Stimulated activated naive CD4-positive, alpha-beta T cell (primary cell): ENCODE measurements at regions not wholly inside any gene's neighbourhood (a gene's known extent, or its start where the extent isn't known, plus 50 kb on each side); places are given as distances from the start of the nearest gene placed in this dataset.

Experiments used
- DNase-seq, 6 experiments: peaks; one replicate each; lab custom pipeline; 2025; lab: John Stamatoyannopoulos, UW

DNA sequence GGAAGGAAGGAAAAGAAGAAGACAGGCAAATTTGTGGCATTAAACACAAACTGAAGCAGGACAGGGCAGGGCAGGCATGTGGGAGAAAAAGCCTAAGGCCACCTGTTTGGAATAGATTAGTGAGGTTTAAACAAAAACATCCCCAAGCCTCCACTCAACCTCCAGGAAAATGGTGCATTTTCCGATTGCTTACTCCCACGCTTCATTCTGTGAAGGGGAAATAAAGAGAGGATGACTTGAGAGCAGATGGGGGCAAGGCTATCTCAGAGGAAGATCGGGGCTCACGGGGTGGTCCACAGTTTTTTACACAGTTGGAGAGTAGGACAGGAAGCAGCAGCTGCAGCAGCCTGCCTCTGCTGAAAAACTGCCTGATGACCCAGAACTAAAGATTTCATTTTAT, 250.9 kb downstream of the DUSP6 start:
- no peak for DNase-seq

DNA sequence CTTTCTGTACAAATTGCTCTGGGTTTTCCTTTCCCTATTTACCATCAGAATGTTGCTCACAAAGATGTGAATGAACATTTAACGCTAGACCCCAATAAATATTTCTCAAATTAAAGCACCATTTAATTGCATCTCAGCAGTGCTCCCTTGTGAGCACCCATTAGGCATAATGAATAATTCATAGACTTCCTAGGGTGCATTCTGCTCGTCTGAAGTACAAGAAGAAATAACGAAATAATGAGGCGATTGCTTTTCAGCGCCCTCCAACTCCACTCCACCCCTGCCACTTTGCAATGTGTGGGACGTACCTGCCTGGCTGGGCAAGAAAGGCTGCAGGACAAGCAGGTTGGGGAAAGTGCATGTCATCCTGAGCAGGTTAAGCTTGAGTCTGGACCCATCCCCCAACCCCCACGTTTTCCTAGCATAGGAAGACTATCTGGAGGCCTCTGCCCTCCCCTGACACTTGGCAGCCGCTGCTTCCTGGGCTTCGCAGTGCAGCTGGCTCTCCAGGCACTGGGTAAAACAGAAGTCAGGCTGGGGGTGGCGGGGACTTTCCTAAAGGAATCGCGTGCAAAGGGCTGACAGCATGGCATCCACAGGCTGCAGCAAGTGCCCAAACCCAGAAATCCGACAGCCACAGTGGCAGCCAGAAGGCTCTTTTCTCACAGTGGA, 253.7 kb downstream of the DUSP6 start:
- DNase-seq: no peak

DNA sequence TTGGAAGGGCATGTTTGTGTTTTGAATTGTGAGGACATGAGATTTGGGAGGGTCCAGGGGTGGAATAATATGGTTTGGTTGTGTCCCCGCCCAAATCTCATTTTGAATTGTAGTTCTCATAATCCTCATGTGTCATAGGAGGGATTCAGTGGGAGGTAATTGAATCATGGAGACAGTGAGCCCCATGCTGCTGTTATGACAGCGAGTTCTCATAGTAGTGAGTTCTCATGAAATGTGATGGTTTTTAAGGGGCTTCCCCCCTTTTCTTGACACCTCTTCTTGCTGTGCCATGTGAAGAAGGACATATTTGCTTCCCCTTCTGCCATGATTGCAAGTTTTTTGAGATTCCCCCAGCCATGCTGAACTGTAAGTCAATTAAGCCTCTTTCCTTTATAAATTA, 260.0 kb downstream of the DUSP6 start:
- DNase-seq: no peak

DNA sequence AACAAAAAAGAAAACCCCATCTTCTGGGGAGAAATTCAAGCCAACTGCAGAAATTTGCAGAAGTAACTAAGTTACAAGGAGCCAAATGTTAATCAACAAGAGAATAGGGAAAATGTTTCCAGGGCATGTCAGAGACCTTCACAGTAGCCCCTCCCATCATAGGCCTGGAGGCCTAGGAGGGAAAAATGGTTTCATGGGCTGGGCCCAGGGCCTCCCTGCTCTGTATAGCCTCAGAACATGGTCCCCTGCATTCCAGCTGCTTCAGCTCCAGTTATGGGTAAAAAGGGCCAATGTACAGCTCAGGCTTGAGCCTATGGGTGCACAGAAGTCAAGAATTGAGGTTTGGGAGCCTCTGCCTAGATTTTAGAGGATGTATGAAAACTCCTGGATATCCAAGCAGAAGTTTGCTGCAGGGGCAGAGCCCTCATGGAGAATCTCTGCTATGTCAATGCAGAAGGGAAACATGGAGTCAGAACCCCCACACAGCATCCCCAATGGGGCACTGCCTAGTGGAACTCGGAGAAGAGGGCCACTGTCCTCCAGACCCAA, 260.9 kb downstream of the DUSP6 start:
- DNase-seq: no peak

GRCh38 chr12:89089264-89089663, 263.0 kb downstream of the DUSP6 start:
- DNase-seq: no peak

DNA sequence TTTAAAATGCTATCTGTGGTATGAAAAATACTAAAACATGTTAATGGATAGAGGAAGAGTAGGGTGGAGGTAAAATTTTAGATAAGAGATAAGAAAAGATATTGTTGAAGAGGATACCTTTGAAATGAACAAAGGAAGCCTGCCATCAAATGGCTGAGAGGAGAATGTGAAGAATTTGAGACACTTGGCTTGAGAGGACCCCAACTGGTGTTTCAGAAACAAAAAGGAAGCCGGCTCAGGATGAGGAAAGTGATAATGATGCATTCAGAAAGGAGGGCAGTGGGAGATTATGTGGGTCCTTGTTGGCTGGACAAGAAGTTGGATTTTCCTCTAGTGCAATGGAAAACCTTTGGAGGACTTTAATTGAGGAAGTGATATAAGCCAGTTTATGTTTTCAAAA, 264.4 kb downstream of the DUSP6 start:
- no peak for DNase-seq

- no peak for DNase-seq
Measured at GRCh38 chr12:89087149-89087825, 265.0 kb downstream of the DUSP6 start.

- DNase-seq: no peak
Measured at GRCh38 chr12:89085421-89085820, 266.9 kb downstream of the DUSP6 start.

GRCh38 chr12:89084751-89085150, 267.6 kb downstream of the DUSP6 start:
- DNase-seq: no peak

DNA sequence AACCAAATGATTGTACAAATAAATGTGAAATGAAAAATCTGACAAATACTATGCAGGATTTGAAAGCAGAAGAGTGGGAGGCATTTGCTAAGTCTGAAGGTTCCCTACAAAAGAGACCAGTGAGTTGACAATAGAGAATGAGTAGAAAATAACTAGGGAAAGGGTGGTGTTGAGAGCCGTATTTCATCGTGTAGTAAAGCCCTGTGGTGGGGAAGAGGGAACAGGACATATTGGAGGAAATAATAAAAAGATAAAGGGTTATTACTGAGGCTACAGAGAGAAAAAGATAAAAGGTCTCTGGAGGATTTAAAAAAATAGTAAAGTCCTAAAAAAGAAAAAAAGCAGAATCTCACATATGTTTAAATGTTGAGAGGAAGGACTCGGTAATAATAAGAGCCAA, 268.8 kb downstream of the DUSP6 start:
- DNase-seq: no peak

DNA sequence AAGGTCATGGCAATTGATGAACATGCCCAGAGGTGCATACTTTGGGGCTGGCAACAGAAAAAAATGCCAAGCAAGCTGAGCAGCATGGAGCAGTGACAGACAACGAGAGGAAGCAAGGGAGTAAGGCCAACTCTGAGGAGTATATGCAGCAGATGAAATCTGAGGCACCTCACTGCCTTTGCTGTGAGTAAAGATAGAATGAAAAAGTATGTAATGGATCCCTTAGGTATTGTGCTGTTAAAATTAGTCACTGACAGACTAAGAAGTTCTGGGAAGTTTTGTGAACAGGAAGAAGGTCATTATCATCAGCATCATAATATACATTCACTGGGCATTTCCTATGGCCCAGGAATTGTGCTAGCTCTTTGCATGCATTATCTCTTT, 269.9 kb downstream of the DUSP6 start:
- no peak for DNase-seq

DNA sequence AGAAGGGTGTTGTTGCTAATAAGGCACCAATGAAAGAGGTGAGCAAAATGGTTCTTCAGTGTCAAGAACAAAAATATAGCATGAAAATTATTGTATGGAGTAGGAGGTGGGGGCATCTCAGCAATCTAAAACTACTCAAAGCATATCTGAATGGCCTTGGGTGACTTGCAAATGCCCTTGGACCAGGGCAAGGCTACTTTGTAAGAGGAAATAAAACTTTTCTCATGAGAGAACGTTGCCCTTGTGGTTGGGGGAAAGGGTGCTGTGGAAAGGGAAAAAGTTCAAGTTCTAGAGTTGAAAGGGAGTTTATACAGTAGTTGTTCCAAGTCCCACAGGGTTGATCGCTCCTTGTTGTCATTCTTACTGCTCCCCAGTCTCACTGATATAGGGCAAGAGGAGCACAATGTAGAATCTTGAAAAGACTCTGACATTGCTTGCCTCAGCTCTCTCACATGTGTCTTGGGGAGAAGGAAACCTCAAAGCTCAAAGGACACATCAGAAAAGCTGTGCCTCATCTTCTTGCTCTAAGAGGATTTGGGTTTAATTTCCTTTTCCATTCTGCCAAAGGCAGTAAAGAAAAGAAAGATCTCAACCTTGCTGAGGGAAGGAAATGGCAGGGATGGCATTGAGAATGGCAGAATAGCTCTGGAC, 270.5 kb downstream of the DUSP6 start:
- no peak for DNase-seq

GRCh38 chr12:89080793-89081465, 271.4 kb downstream of the DUSP6 start:
- DNase-seq: no peak

- no peak for DNase-seq
Measured at GRCh38 chr12:89075880-89076540, 276.3 kb downstream of the DUSP6 start.

DNA sequence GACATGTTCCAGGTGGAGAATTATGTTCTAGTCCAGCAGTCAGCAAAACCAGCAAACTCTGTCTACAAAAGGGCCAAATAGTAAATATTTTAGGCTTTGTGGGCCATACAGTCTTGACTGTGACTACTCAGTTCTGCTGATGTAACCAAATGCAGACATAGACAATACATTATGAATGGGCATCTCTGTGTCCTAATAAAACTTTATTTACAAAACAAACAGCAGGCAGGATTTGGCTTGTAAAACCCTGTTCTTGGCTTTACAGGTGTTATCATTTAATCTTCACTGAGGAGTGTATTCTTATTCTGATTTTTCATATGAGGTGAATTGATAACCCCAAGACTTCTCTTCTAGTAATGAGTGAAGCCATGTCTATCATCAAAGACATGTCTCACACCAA, 278.6 kb downstream of the DUSP6 start:
- DNase-seq: no peak

- DNase-seq: no peak
Measured at GRCh38 chr12:89073027-89073398, 279.3 kb downstream of the DUSP6 start.

DNA sequence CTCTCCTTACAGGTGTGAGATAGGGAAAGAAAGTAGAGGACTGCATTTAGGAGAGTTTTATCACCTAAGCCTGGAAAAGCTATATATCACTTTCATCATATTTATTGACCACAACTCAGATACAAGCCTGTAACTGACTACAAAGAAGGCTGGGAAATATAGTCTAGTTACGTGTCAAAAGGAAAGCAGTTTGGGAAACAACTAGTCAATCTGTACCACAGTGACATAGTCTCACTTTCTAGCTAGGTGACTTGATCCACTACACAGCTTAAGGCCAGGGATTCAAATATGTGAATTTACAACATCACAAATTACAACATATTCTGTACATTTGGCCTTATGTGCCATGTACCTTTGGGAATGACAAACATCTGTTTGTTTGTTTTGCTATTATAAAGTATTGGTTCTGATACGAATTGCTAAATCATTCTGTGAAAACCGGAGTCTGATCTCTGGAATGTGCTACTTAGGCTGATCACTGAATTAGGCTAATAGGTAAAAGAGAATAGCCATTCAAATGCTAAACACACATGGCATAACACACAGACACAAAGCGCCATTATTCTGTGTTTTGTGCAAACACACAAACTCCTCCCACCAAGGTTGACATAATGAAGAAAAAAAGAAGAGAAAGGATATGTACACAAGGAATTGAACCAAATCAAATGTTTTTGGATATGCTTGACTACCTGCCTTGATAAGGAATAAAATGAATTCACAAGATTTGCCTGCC, 279.8 kb downstream of the DUSP6 start:
- no peak for DNase-seq

DNA sequence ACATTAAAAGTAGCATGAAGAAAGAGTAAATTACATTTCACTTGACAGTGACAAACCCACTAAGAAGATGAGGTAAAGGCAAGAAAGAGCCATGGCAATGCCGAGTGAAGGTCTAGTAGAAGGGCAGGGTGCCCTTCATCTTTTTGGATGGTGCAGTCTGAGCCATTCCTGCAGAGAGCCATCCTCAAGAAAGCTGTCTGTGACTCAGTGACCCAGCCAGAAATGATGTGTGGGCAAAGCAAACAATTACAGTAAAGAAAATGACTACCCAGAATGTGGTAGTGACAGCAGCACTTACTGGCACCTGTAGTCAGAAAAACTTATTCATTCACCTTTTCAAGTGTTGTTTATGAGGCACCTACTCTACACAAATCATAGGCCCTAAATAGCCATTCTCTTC, 281.7 kb downstream of the DUSP6 start:
- DNase-seq: no peak

GRCh38 chr12:89069431-89069830, 282.9 kb downstream of the DUSP6 start:
- DNase-seq: no peak

DNA sequence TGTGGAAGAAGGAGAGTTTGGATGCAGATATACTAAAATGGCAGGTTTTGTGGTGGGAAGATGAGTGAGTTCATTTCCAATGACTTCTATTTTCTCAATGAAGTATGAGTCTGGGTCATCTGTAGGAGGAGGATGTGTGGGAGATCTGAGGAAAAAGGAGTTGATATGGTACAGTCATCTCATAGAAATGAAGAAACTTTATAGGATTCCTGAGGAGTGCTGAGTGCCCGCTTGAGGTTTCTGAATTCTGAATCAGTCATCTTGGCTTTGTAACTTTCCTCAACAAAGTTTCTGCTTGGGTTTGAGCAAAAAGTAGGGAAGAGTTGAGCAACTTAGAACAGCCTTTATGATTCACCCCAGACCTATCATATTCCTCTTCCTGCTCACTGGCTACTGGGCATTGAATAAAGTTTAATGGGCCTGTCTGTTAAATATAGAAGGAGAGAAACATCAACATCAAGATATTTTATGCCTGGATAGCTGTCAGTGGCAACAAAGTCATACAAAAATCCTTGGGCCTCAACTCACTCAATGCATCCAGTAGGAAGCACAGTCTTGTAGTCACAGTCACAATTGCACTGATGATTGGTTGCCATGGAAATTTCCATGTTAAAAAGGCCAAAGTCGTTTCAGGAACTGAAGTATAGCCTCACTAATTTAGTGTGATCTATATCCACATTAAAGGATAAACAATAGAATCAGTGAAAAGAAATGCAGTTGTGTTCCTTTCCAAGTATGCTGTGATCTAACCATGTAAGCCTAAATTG, 284.7 kb downstream of the DUSP6 start:
- DNase-seq: no peak

DNA sequence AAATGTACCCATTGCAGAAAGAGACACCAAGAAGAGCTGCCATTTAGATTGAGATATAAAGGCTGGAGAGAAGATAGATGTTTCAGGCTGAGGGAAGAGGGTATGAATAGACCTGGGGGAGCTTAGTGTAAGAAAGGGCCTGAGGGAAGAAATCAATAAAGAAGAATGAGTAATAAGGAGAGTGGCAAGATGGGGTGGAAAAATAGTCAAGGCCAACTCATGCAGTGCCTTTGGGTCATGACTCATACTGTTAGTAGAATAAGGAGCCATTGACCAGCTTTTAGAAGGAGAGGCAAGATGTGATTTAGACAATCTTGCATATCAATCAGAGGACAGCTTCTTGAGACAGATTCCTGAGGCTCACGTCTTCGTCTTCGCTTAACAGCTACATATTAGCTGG, 287.5 kb downstream of the DUSP6 start:
- no peak for DNase-seq
